ENCODE measurements at regions not wholly inside any gene's neighbourhood (a gene's known extent, or its start where the extent isn't known, plus 50 kb on each side); places are given as distances from the start of the nearest gene placed in this dataset.

DNA sequence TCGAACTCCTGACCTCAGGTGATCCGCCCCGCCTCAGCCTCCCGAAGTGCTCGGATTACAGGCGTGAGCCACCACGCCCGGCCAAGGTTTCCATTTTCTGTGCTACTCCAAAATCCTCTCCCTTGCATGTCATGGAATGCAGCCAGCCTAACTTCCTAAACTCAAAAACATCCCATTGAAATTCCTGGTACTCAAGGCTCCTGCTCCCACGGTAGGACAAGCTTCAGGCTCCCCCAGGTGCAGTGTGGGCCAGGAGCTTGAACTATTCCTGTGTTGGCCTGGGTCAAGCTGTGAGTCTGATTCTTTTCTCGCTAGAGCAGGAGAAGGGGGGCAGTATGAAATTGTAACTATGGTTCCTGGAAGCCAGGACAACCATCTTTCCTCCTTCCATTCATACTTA lies 97.1 kb downstream of the RPL27A start:
- Histone ChIP-seq H3K4me2 (ENCODE audit: low read length) (no peak overlapping the region), H3K4me3 (ENCODE audit: low read length) (no peak overlapping the region), H3K79me2 (ENCODE audit: control insufficient read depth, low read length) (no peaks in the 10 kb centered on the region), H3K9me2 (replicated peaks; ENCODE audit: control insufficient read depth, low read length) (no peaks in the 10 kb centered on the region), H3K4me1 (ENCODE audit: control insufficient read depth, low read length) (no peaks in the 10 kb centered on the region), H3K36me3 (ENCODE audit: control insufficient read depth, low read length) (no peaks in the 10 kb centered on the region), H3K27me3 (ENCODE audit: control insufficient read depth, low read length) (peaks cover 11% of the 10 kb centered on the region), H3F3A (ENCODE audit: control insufficient read depth, insufficient read depth) (no peaks in the 10 kb centered on the region), H3K27ac (ENCODE audit: low read depth, low read length) (no peak overlapping the region), H3K9me3 (ENCODE audit: control insufficient read depth, insufficient read depth, low read length) (no peaks in the 10 kb centered on the region), H4K20me1 (ENCODE audit: control insufficient read depth, insufficient read depth, low read depth, low read length) (no peaks in the 10 kb centered on the region)
- no peak for TF ChIP-seq CTCF (IDR thresholded peaks at IDR 0.05; ENCODE audit: low read depth, low read length, poor library complexity, severe bottlenecking)
- TF ChIP-seq EZH2phosphoT487 (IDR thresholded peaks at IDR 0.05; ENCODE audit: borderline replicate concordance, low read length): no peak

GRCh38 chr11:8784954-8785353 lies 102.4 kb downstream of the RPL27A start:
- H3F3A ChIP-seq (ENCODE audit: control insufficient read depth, insufficient read depth): no peaks in the 10 kb centered on the region
- H3K4me3 ChIP-seq (ENCODE audit: low read length): no peak overlapping the region
- H4K20me1 ChIP-seq (ENCODE audit: control insufficient read depth, insufficient read depth, low read depth, low read length): no peaks in the 10 kb centered on the region
- no peak overlapping the region for H3K4me2 ChIP-seq (ENCODE audit: low read length)
- no peaks in the 10 kb centered on the region for H3K9me3 ChIP-seq (ENCODE audit: control insufficient read depth, insufficient read depth, low read length)
- no peaks in the 10 kb centered on the region for H3K4me1 ChIP-seq (ENCODE audit: control insufficient read depth, low read length)
- H3K9me2 ChIP-seq (replicated peaks; ENCODE audit: control insufficient read depth, low read length): no peaks in the 10 kb centered on the region
- H3K27ac ChIP-seq (ENCODE audit: low read depth, low read length): no peak overlapping the region
- no peaks in the 10 kb centered on the region for H3K79me2 ChIP-seq (ENCODE audit: control insufficient read depth, low read length)
- H3K27me3 ChIP-seq (ENCODE audit: control insufficient read depth, low read length): peaks cover 12% of the 10 kb centered on the region
- TF ChIP-seq EZH2phosphoT487 (IDR thresholded peaks at IDR 0.05; ENCODE audit: borderline replicate concordance, low read length): no peak
- TF ChIP-seq CTCF (IDR thresholded peaks at IDR 0.05; ENCODE audit: low read depth, low read length, poor library complexity, severe bottlenecking): no peak
- no peaks in the 10 kb centered on the region for H3K36me3 ChIP-seq (ENCODE audit: control insufficient read depth, low read length)

- Histone ChIP-seq H3K4me2 (ENCODE audit: low read length) (no peak overlapping the region), H4K20me1 (ENCODE audit: control insufficient read depth, insufficient read depth, low read depth, low read length) (no peaks in the 10 kb centered on the region), H3K9me3 (ENCODE audit: control insufficient read depth, insufficient read depth, low read length) (no peaks in the 10 kb centered on the region), H3K4me3 (ENCODE audit: low read length) (no peak overlapping the region), H3K9me2 (replicated peaks; ENCODE audit: control insufficient read depth, low read length) (no peaks in the 10 kb centered on the region), H3K27me3 (ENCODE audit: control insufficient read depth, low read length) (peaks cover 12% of the 10 kb centered on the region), H3K4me1 (ENCODE audit: control insufficient read depth, low read length) (no peaks in the 10 kb centered on the region), H3F3A (ENCODE audit: control insufficient read depth, insufficient read depth) (no peaks in the 10 kb centered on the region), H3K36me3 (ENCODE audit: control insufficient read depth, low read length) (no peaks in the 10 kb centered on the region), H3K79me2 (ENCODE audit: control insufficient read depth, low read length) (no peaks in the 10 kb centered on the region), H3K27ac (ENCODE audit: low read depth, low read length) (no peak overlapping the region)
- TF ChIP-seq CTCF (IDR thresholded peaks at IDR 0.05; ENCODE audit: low read depth, low read length, poor library complexity, severe bottlenecking): no peak
- no peak for TF ChIP-seq EZH2phosphoT487 (IDR thresholded peaks at IDR 0.05; ENCODE audit: borderline replicate concordance, low read length)
Observed at GRCh38 chr11:8785457-8785856, 102.9 kb downstream of the RPL27A start.

GRCh38 chr11:8785998-8786397 lies 103.4 kb downstream of the RPL27A start:
- no peaks in the 10 kb centered on the region for H3F3A ChIP-seq (ENCODE audit: control insufficient read depth, insufficient read depth)
- no peaks in the 10 kb centered on the region for H3K4me1 ChIP-seq (ENCODE audit: control insufficient read depth, low read length)
- no peaks in the 10 kb centered on the region for H4K20me1 ChIP-seq (ENCODE audit: control insufficient read depth, insufficient read depth, low read depth, low read length)
- H3K9me2 ChIP-seq (replicated peaks; ENCODE audit: control insufficient read depth, low read length): no peaks in the 10 kb centered on the region
- H3K4me2 ChIP-seq (ENCODE audit: low read length): no peak overlapping the region
- no peaks in the 10 kb centered on the region for H3K79me2 ChIP-seq (ENCODE audit: control insufficient read depth, low read length)
- no peaks in the 10 kb centered on the region for H3K36me3 ChIP-seq (ENCODE audit: control insufficient read depth, low read length)
- H3K9me3 ChIP-seq (ENCODE audit: control insufficient read depth, insufficient read depth, low read length): no peaks in the 10 kb centered on the region
- no peak overlapping the region for H3K27ac ChIP-seq (ENCODE audit: low read depth, low read length)
- peaks cover 12% of the 10 kb centered on the region for H3K27me3 ChIP-seq (ENCODE audit: control insufficient read depth, low read length)
- H3K4me3 ChIP-seq (ENCODE audit: low read length): no peak overlapping the region
- TF ChIP-seq CTCF (IDR thresholded peaks at IDR 0.05; ENCODE audit: low read depth, low read length, poor library complexity, severe bottlenecking) (no peak), EZH2phosphoT487 (IDR thresholded peaks at IDR 0.05; ENCODE audit: borderline replicate concordance, low read length) (no peak)
